Endothelial cell of umbilical vein (primary cell): ENCODE measurements at regions not wholly inside any gene's neighbourhood (a gene's known extent, or its start where the extent isn't known, plus 50 kb on each side); places are given as distances from the start of the nearest gene placed in this dataset.

ENCODE experiments used
- BruUV-seq: library from RNA; stranded (reverse); fragments of 400-500 nt; replicated peaks from 2 replicates; lab custom pipeline; 2021; lab: Mats Ljungman, UMichigan
- CTCF ChIA-PET: fragments of 300-600, 350-600 bp; sonication (Branson Sonifier 250); formaldehyde crosslinking; loops from one replicate; lab custom pipeline; 2021; ENCODE audit warnings: antibody characterized with exemption, inconsistent platforms; lab: Charles Lee
- POLR2A ChIA-PET: fragments of 300-600, 350-600 bp; sonication (Branson Sonifier 250); formaldehyde crosslinking; loops from one replicate; lab custom pipeline; 2021; ENCODE audit warnings: antibody characterized with exemption, inconsistent platforms; lab: Charles Lee
- DNase-seq: peaks from one replicate; pipeline ENCODE4 v3.0.0-alpha.2; 2011; ENCODE audit warnings: low read depth, low spot score
- FAIRE-seq: peaks from 2 replicates; lab custom pipeline; 2011; peaks lifted over from hg19 to GRCh38; lab: Jason Lieb, UNC
- H2AFZ ChIP-seq: 2 replicates; pipeline ENCODE4 v1.6.0; 2012; ENCODE audit warnings: low read depth, low read length, control low read depth, inconsistent platforms
- H3K27ac ChIP-seq: 2 replicates; pipeline ENCODE4 v1.5.1; 2011; ENCODE audit warnings: low read depth, mild to moderate bottlenecking, control low read depth, low read length, moderate library complexity; ENCODE audit not compliant: insufficient read depth
- H3K27me3 ChIP-seq, 2 experiments: 2 replicates each; pipeline versions ENCODE4 v1.6.0 to v1.6.1; 2011; ENCODE audit warnings: low read length in 2 of 2, mixed read lengths in 1 of 2; ENCODE audit not compliant: control insufficient read depth in 2 of 2, insufficient read depth in 2 of 2
- H3K36me3 ChIP-seq, 2 experiments: 2 replicates in 1 of 2; 3 replicates in 1 of 2; pipeline ENCODE4 v1.5.1; 2011; ENCODE audit warnings: low read length in 2 of 2, mild to moderate bottlenecking in 1 of 2, moderate library complexity in 1 of 2; ENCODE audit not compliant: control insufficient read depth in 2 of 2, insufficient read depth in 2 of 2; ENCODE audit errors: extremely low read depth in 1 of 2
- H3K4me1 ChIP-seq: 3 replicates; pipeline ENCODE4 v1.5.1; 2011; ENCODE audit warnings: mild to moderate bottlenecking, low read length; ENCODE audit not compliant: control insufficient read depth, insufficient read depth; ENCODE audit errors: extremely low read depth
- H3K4me2 ChIP-seq: 2 replicates; pipeline ENCODE4 v1.6.1; 2011; ENCODE audit warnings: low read length, control low read depth, mixed read lengths; ENCODE audit not compliant: insufficient read depth
- H3K4me3 ChIP-seq, 3 experiments: fragments of 200-600 bp in 1 of 3; sonication (generic), shearing (Covaris generic) in 1 of 3; replicated peaks in 1 of 3; 2 replicates each; pipeline ENCODE4 v1.5.1; 2011 to 2016; ENCODE audit warnings: control low read depth in 3 of 3, low read length in 3 of 3, mild to moderate bottlenecking in 2 of 3, inconsistent platforms in 1 of 3, low read depth in 1 of 3, moderate library complexity in 1 of 3; ENCODE audit not compliant: insufficient read depth in 1 of 3
- H3K79me2 ChIP-seq: 2 replicates; pipeline ENCODE4 v1.6.0; 2012; ENCODE audit warnings: low read length, inconsistent platforms; ENCODE audit not compliant: control insufficient read depth, insufficient read depth
- H3K9ac ChIP-seq: replicated peaks from 2 replicates; pipeline ENCODE3; 2011; ENCODE audit warnings: low read length, control low read depth; ENCODE audit not compliant: insufficient read depth; ENCODE audit errors: extremely low read depth
- H3K9me1 ChIP-seq: replicated peaks from 3 replicates; pipeline ENCODE4 v1.6.0; 2011; ENCODE audit warnings: mild to moderate bottlenecking, low read length; ENCODE audit not compliant: control insufficient read depth, insufficient read depth; ENCODE audit errors: extremely low read depth
- H3K9me3 ChIP-seq: replicated peaks from 2 replicates; pipeline ENCODE4 v1.5.1; 2012; ENCODE audit warnings: low read length, inconsistent platforms; ENCODE audit not compliant: control insufficient read depth, insufficient read depth
- H4K20me1 ChIP-seq: replicated peaks from 2 replicates; pipeline ENCODE3; 2011; ENCODE audit warnings: mild to moderate bottlenecking, low read length; ENCODE audit not compliant: control insufficient read depth, insufficient read depth; ENCODE audit errors: extremely low read depth
- CTCF ChIP-seq, 2 donors: IDR thresholded peaks; 1 replicate in 1 of 2; 2 replicates in 1 of 2; pipeline ENCODE4 v1.5.1; 2011; ENCODE audit warnings: low read length in 2 of 2, mild to moderate bottlenecking in 2 of 2, moderate library complexity in 2 of 2, control low read depth in 1 of 2, inconsistent platforms in 1 of 2, low read depth in 1 of 2; ENCODE audit not compliant: insufficient read depth in 1 of 2; ENCODE audit errors: extremely low read depth in 1 of 2
- EZH2 ChIP-seq: IDR thresholded peaks from 2 replicates; pipeline ENCODE4 v1.6.1; 2012; ENCODE audit warnings: borderline replicate concordance, low read depth, mild to moderate bottlenecking, moderate library complexity, low read length, inconsistent platforms; ENCODE audit not compliant: severe bottlenecking
- FOS ChIP-seq: IDR thresholded peaks from 2 replicates; pipeline ENCODE4 v1.6.1; 2011; ENCODE audit warnings: mild to moderate bottlenecking, low read length, moderate library complexity, borderline replicate concordance; ENCODE audit not compliant: insufficient read depth
- GATA2 ChIP-seq: IDR thresholded peaks from 2 replicates; pipeline ENCODE4 v1.7.0; 2011; ENCODE audit warnings: low read depth, mild to moderate bottlenecking, moderate library complexity, mixed read lengths, low read length; ENCODE audit not compliant: insufficient read length, insufficient read depth
- JUN ChIP-seq: IDR thresholded peaks from 2 replicates; pipeline ENCODE4 v1.6.1; 2011; ENCODE audit warnings: borderline replicate concordance, low read depth; ENCODE audit not compliant: insufficient read length, insufficient read depth
- MAX ChIP-seq: IDR thresholded peaks from 2 replicates; pipeline ENCODE4 v1.6.1; 2011; ENCODE audit not compliant: insufficient read depth, insufficient read length
- MYC ChIP-seq: IDR thresholded peaks from one replicate; pipeline ENCODE4 v1.6.1; 2011; ENCODE audit warnings: mild to moderate bottlenecking, low read depth, low read length
- POLR2A ChIP-seq: IDR thresholded peaks from 2 replicates; pipeline ENCODE4 v1.6.1; 2012; ENCODE audit warnings: low read depth, mild to moderate bottlenecking, control low read depth, low read length
- POLR2AphosphoS5 ChIP-seq: IDR thresholded peaks from 2 replicates; pipeline ENCODE4 v1.6.1; 2012; ENCODE audit warnings: low read depth, mild to moderate bottlenecking, control low read depth, low read length, moderate library complexity; ENCODE audit not compliant: insufficient read depth
- dilution Hi-C: fragments of 300-500 bp; cut with MboI; formaldehyde crosslinking; loops from one replicate; pipeline ENCODE4 v1.15.0; 2019; ENCODE audit warnings: low sequenced_read_pairs; ENCODE audit not compliant: extremely low pct_ligation_motif_present
- intact Hi-C: fragments of 100-400 bp; cut with micrococcal nuclease; formaldehyde crosslinking; loops from one replicate; pipeline ENCODE4 v1.10.0; 2022

GRCh38 chr3:113063126-113063894 is 72.5 kb downstream of the GTPBP8 start:
- Histone ChIP-seq H4K20me1 (no peaks in the 10 kb centered on the region), H3K4me3 (no peak overlapping the region), H3K36me3 (no peaks in the 10 kb centered on the region), H2AFZ (no peak overlapping the region), H3K9me1 (no peaks in the 10 kb centered on the region), H3K4me2 (no peak overlapping the region), H3K9me3 (no peaks in the 10 kb centered on the region), H3K79me2 (no peaks in the 10 kb centered on the region), H3K4me1 (no peaks in the 10 kb centered on the region), H3K27ac (no peak overlapping the region), H3K27me3 (peaks cover 0 to 1% of the 10 kb centered on the region in 2 experiments), H3K9ac (no peak overlapping the region)
- CTCF ChIA-PET = no interaction called here
- DNase-seq = no peak
- TF ChIP-seq EZH2 = no peak
- no peak for TF ChIP-seq JUN
- no peak for TF ChIP-seq MAX
- no peak for TF ChIP-seq FOS
- TF ChIP-seq CTCF (IDR thresholded peaks at IDR 0.05; ENCODE audit: extremely low read depth in 1 of 2, insufficient read depth in 1 of 2, low read depth in 1 of 2, low read length in 2 of 2) = no peak
- no peak for TF ChIP-seq POLR2AphosphoS5
- no peak for TF ChIP-seq MYC
- no peak for TF ChIP-seq POLR2A
- TF ChIP-seq GATA2 = no peak
- FAIRE-seq = no peak
- POLR2A ChIA-PET = no interaction called here
- no TSS peak for BruUV-seq
- dilution Hi-C loops (no loop called here), intact Hi-C loops (no loop called here)
